ENCODE measurements at regions not wholly inside any gene's neighbourhood (a gene's known extent, or its start where the extent isn't known, plus 50 kb on each side); places are given as distances from the start of the nearest gene placed in this dataset.

GRCh38 chr7:46751471-46751870 lies 830.4 kb upstream of the IGFBP3 start:
- Histone ChIP-seq H2AK5ac (ENCODE audit: low read depth, low read length) (no peak overlapping the region), H3K23ac (ENCODE audit: insufficient read length) (no peak overlapping the region), H3K79me1 (ENCODE audit: low read depth, low read length) (no peaks in the 10 kb centered on the region), H3K4me2 (ENCODE audit: insufficient read depth in 1 of 2, low read depth in 2 of 2, low read length in 2 of 2) (no peak overlapping the region), H3K9ac (replicated peaks in 1 of 4; ENCODE audit: extremely low read depth in 1 of 4, low read depth in 3 of 4, low read length in 3 of 4) (peak overlapping the region in 1 of 4 experiments; percentile 46; a peak in 1 of 7 replicates), H3K4me1 (replicated peaks in 1 of 4; ENCODE audit: control insufficient read depth in 3 of 4, insufficient read depth in 4 of 4, low read length in 3 of 4) (no peaks in the 10 kb centered on the region), H4K5ac (ENCODE audit: insufficient read length, low read depth, low read length) (no peak overlapping the region), H3K56ac (replicated peaks; ENCODE audit: insufficient read length, low read depth, low read length) (no peak overlapping the region), H2BK12ac (ENCODE audit: low read depth, low read length) (no peak overlapping the region), H3K23me2 (ENCODE audit: low read depth, low read length) (no peaks in the 10 kb centered on the region), H3K36me3 (ENCODE audit: control insufficient read depth in 2 of 4, insufficient read depth in 4 of 4, low read length in 3 of 4) (no peaks in the 10 kb centered on the region), H2BK120ac (replicated peaks; ENCODE audit: low read depth, low read length) (no peak overlapping the region), H4K8ac (ENCODE audit: extremely low read depth, insufficient read depth, low read length) (no peak overlapping the region), H3K9me3 (ENCODE audit: insufficient read depth in 2 of 2, low read depth in 1 of 2, low read length in 1 of 2) (no peaks in the 10 kb centered on the region), H2AFZ (ENCODE audit: low read length) (no peak overlapping the region), H3K4ac (replicated peaks; ENCODE audit: insufficient read length, low read depth, low read length) (no peak overlapping the region), H3K4me3 (ENCODE audit: extremely low read depth in 1 of 4, insufficient read depth in 2 of 4, low read depth in 3 of 4, low read length in 4 of 4) (no peak overlapping the region), H2BK5ac (ENCODE audit: low read depth, low read length) (no peak overlapping the region), H2BK20ac (ENCODE audit: low read length) (no peak overlapping the region), H3K27ac (ENCODE audit: low read depth, low read length) (no peak overlapping the region), H3K79me2 (ENCODE audit: control insufficient read depth in 1 of 2, insufficient read depth in 2 of 2, low read length in 2 of 2) (no peaks in the 10 kb centered on the region), H4K20me1 (replicated peaks in 1 of 2; ENCODE audit: control insufficient read depth in 1 of 2, insufficient read depth in 2 of 2, low read length in 2 of 2) (no peaks in the 10 kb centered on the region), H3K14ac (ENCODE audit: insufficient read length) (no peak overlapping the region), H3K18ac (ENCODE audit: extremely low read depth, low read length) (no peak overlapping the region), H3K27me3 (replicated peaks in 1 of 4; ENCODE audit: control insufficient read depth in 3 of 4, extremely low read depth in 1 of 4, insufficient read depth in 3 of 4, low read length in 3 of 4) (no peaks in the 10 kb centered on the region), H2BK15ac (ENCODE audit: low read length) (no peak overlapping the region), H4K91ac (replicated peaks; ENCODE audit: insufficient read length, low read length) (no peak overlapping the region)
- WGBS, 2 experiments (ENCODE audit: extremely low coverage in 1 of 2, insufficient coverage in 1 of 2, insufficient read length in 1 of 2, insufficient replicate concordance in 2 of 2, low coverage in 1 of 2, low lambda C conversion rate in 2 of 2, missing lambda C conversion rate in 1 of 2) = 92% methylated on average over 4 of the region's 4 CpGs; no CpG with 5 or more reads in 1 of the 2 experiments
- FAIRE-seq = no peak
- no peak for TF ChIP-seq RNF2 (IDR thresholded peaks at IDR 0.05; ENCODE audit: borderline replicate concordance, low read depth, low read length, missing control alignments, poor library complexity, severe bottlenecking)
- no peak for TF ChIP-seq BRCA1 (IDR thresholded peaks at IDR 0.05; ENCODE audit: low read depth, low read length)
- TF ChIP-seq MAFK (IDR thresholded peaks at IDR 0.05; ENCODE audit: low read depth, low read length) = no peak
- TF ChIP-seq CTBP2 (IDR thresholded peaks at IDR 0.05; ENCODE audit: borderline replicate concordance, insufficient read depth, insufficient read length, low read length) = no peak
- no peak for TF ChIP-seq SIRT6 (IDR thresholded peaks at IDR 0.05; ENCODE audit: low read length)
- TF ChIP-seq CREB1 (IDR thresholded peaks at IDR 0.05) = no peak
- TF ChIP-seq KDM4A (IDR thresholded peaks at IDR 0.05; ENCODE audit: low read depth, low read length, severe bottlenecking) = no peak
- no peak for TF ChIP-seq CHD2 (IDR thresholded peaks at IDR 0.05; ENCODE audit: low read length)
- TF ChIP-seq TBP (IDR thresholded peaks at IDR 0.05; ENCODE audit: low read depth, low read length) = no peak
- TF ChIP-seq BACH1 (IDR thresholded peaks at IDR 0.05; ENCODE audit: low read length) = no peak
- POLR2A ChIA-PET (ENCODE audit: partially characterized antibody) = no interaction called here
- DNase-seq (ENCODE audit: low read depth in 1 of 2, low spot score in 2 of 2) = no peak
- CTCF ChIA-PET (ENCODE audit: partially characterized antibody) = interaction anchor here (1.0 to 1.1 kb wide), 2 partner anchors 26 to 34 kb away, joined by 3 read pairs; no protein-coding TSS in a partner anchor

Measured in H1 (cell line).